EL (cell line): ENCODE measurements at regions not wholly inside any gene's neighbourhood (a gene's known extent, or its start where the extent isn't known, plus 50 kb on each side); places are given as distances from the start of the nearest gene placed in this dataset.
A peak's percentile ranks its signal among the peaks of the same experiment; 100 is the strongest.

ENCODE experiments used
- DNase-seq: peaks from one replicate; pipeline ENCODE4 v3.0.0-alpha.2; 2016

DNA sequence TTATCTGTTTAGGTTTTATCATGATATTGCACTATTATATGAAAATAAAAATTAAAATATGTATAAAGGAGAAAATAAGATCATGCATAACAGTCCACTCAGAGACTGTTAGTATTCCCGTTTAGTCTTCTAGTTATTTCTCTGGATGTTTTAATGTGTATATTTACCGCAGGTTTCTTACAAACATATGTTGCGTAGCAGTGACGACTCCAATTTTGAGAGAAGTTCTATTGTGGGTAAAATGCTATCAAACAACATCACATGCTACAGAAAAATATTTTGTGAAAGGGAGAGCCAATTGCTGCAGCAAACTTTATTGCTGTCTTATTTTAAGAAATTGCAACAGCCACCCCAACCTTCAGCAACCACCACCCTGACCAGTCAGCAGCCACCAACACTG, 72.4 kb upstream of the NXT1 start:
- no peak for DNase-seq

DNA sequence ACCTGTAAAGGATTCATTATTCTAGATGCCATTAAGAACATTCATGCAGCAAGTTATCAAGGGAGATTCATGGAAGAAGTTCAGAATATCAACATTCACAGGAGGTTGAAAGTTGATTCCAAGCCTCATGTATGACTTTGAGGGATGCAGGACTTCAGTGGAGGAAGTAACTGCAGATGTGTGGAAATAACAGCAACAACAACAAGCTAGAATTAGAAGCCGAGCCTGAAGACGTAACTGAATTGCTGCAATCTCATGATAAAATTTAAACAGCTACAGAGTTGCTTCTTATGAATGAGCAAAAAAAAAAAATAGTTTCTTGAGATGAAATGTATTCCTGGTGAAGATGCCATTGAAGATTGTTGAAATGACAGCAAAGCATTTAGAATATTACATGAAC, 73.3 kb upstream of the NXT1 start:
- no peak for DNase-seq

DNA sequence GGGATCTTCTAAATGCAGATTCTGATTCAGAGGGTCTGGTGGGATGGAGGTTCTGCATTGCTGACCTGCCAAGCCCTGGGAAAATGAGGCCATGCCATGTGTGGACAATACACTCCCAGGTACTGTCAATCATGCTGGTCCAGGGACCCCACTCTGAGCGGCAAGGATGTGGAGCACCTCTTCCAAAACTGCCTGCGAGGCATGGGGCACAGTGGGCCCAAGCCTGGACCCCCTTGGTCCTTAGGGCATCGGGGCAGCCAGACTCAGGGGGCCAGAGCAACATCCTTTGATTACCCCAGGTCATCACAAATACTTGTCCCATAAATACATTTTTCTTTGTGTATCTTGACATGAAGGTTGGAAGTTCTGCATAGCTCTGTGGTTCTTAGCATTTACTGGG, 76.8 kb upstream of the NXT1 start:
- DNase-seq, result no peak

DNA sequence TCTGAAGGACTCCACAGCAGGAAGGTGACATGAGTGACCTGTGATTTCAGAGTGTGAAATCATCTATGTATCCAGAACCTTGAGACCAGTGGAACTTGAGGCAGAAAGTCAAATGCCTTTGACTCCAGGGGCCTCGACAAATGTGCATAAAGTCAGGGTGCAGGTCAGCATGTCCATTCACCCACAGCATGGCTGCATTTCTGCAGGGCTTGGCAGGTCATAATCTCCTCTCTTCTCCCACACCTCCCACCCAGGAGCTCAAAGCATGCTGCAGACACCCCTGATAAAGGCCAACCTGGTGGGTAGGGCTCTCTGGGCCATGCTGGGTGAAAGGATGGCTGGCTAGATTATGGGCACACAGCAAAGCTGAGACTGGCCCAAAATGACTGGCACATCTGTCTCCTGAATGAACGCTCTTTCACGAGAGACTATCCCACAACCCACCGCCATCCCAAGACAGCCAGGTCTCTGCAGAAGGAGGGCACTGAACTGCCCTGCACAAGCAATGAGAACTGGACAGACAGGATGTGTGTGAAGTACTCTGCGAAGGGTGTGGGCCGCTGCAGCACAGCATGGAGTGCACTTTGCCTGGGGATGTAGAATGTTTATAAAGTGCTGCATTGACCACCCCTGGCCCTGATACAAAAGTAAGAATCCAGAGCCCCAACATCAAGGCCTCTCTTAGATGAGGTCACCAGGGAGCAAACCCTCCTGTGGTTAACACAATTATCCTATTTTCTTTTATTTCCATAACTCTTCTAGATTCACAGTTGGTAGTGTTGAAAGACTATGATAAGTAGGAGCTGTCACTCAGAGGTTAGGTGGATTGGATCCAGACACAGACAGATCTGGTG, 78.2 kb upstream of the NXT1 start:
- no peak for DNase-seq

DNA sequence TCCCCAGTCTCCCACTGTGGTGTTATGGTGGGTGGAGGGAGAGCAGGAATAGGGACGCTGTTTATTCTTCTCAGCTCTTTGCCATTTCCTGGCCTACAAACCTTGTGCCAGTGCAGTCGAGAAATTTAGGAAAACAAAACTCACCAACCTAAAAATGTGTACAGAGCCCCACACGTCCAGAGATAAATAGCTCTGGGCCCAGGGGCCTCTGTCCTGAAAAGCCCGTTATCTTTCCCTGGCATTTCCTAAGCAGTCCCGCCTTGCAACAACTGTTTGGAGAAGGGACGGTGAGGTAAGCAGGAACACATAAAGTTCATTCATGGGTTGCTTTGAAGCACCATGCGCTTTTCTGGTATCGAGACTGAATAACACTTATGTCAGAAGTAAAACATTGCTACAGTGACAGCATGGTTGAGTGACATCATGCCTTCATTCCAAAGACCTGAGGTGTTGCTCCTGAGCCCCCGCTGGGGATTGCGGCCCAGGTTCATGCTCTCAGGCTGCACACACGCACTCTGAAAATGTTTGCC, 80.1 kb upstream of the NXT1 start:
- peak; percentile 33 for DNase-seq

DNA sequence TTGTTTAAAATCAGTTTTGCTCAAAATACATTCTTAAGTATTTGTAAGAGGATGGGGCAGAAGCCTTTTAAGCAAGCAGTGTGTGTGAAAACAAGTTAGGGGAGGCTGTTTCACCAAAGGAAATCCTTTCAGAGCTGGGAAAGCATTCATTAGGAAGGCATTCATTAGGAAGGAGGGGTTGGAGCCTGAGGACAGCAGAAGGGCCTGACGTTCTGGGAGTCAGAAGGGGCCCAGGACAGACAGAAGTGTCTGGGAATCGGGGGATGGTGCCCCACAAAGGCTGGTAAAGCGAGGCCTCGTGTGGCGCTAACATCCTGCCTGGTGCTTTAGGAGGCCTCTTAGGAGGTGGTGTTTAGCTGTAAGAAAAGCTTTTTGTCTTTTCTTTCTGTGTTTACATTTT, 80.6 kb upstream of the NXT1 start:
- no peak for DNase-seq

DNA sequence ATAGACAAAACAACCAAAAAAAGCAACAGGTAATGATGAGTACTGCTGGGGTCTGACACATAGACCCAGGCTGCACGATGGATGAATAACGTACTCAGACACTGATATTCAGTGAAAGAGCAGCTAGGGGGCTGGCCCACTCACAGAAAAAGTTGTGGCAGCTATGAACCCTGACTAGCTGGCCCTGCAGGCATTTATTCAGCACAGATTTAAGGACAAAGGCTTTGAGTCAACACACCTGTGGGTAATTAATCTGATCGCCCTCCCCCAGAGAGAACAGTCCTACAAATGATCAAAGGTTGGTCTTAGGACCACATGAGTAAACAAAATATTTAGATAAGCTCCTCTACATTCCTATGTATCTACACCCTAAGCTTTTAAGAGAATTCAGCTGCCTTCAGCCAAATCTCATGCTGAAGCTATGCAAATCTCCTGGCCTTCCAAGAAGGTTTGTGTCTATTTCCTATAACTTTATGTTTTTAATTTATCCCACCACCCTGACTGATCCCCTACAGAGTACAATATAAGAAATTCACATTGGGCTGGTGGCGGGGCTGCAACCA, 81.7 kb upstream of the NXT1 start:
- no peak for DNase-seq

DNA sequence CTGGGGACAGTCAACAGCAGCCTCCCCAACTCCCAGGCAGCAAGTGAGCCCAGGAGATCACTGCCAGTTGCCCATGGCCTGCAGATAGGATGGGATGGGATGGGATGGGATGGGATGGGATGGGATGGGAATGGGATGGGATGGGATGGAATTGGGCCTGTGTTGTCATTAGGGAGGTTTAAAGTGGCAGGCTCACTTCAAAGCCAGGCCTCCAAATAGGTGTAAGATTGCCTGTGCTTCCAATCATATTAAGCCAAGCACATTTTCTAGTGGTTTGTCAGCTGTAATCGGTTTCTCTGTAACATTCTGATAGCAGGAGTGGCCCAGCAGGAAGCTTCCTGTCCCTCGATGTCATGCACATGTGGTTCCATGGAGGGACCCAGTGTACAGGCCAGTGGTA, 82.7 kb upstream of the NXT1 start:
- DNase-seq, result no peak

DNA sequence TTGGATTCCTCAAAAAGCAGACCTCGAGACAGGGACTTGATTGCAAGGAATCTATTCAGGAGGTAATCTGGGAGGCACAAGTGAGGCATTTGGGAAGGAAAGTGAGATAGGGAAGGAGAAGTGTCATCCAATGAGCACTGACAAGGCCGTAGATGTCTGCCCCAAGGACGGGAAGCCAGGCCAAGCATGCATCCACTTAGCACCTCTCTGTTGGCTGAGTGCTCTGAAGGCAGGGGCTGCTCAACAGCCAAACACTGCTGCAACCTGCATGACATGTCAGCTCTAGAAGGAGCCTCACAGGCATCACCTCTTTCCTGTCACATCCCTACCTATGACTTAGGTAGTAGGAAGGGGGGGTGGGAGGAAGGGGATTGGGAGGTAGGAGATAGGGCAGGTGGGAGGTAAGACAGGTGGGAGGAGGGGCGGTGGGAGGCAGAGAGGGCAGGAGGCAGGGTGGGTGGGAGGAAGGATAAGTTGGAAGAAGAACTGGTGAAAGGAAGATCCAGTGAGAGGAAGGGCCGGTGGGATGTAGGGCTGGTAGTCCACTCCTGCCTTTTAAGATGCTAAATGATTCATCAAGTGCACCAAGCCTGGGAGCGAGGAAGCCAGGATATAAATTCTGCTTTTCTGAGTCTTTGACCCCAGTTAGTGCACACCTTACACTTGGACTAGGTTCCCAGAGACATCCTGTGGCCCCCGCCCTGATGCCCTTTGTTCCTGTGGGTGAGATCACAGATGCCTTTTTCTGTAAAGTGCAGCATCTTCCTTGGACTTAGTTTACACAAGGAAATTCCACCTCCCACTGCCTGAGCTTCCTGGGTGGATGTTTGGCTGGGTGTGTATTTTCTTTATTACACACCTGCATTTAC, 83.8 kb upstream of the NXT1 start:
- DNase-seq, result no peak

DNA sequence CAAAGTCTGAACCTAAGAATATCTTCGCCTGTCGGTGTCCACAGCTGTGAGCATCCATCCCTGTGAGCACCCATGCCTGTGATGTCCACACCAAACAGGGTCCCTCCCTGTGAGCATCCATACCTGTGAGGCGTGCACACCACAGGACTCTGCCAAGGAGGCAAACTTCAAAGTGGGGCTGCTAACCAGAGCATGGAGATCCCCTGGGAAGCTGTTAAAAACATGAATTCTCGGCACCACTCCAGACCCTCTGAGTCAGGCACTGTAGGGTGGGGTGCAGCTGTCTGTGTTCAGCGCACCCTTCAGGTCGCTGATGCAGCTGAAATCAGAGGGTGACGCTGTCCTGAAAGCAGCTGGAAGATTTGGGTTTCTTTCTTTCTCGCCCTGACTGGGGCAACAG, 85.4 kb upstream of the NXT1 start:
- no peak for DNase-seq

DNA sequence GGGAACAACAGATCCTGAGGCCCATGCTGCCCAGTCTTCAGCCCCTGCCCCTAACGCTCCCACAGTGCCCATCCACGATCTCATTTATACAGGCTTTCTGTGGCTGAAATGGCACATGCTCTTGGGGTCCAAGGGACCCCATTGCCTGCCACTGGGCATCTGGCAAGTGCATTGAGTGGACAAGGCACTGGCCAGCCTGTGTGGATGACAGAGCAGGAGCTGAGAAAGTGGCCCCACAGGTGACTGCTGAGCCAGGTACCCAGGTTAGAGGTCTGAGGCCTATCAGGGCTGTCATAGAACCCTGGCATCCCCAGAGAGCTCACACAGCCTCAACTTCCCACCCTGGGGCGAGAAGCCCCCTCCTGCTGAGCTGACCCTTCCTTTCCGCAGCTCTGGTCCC, 86.0 kb upstream of the NXT1 start:
- DNase-seq, result no peak

DNA sequence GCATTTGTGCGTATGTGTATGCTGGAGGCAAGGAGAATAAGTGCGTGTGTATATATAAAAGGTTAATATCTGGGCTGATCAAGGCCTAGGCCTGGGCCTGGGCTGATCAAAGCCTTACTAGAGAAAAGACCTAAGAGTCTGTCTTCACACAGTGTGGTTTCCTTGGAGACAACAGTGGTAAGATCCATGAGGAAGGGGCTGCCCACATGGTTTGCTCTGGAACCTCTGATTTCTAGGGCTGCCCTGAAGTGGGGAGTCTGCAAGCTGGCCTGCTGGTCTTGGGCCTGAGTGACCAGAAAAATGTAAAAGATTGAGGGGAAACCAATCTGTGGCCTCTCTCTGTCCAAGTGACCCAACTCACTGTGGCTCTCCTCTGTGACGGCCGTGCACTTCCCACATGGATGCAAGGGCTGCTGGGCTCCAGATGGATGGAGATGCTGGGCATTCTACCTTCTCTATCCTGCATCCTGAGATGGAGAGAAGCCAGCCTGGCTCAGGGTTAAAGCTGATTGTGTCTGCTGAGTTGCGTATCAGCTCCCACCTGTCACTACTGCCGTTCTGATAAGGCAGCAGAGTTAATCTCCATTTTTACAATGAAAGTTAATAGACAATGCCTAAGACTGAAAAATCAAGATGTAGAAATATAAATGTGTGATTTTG, 90.3 kb upstream of the NXT1 start:
- DNase-seq, result no peak

DNA sequence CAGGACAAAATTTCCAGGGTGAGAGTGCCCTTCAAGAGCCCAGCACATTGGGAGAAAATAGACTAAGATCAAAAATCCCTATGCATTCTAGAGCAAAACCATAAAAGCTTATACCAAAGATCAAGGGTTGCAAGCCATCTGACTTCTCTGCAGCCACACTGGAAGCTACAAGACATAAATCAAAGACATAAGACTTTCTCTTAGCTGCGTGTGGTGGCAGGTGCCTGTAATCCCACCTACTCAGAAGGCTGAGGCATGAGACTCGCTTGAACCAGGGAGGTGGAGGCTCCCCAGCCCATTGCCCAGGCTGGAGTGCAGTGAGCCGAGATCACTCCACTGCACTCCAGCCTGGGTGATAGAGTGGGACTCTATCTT, 91.9 kb upstream of the NXT1 start:
- no peak for DNase-seq

DNA sequence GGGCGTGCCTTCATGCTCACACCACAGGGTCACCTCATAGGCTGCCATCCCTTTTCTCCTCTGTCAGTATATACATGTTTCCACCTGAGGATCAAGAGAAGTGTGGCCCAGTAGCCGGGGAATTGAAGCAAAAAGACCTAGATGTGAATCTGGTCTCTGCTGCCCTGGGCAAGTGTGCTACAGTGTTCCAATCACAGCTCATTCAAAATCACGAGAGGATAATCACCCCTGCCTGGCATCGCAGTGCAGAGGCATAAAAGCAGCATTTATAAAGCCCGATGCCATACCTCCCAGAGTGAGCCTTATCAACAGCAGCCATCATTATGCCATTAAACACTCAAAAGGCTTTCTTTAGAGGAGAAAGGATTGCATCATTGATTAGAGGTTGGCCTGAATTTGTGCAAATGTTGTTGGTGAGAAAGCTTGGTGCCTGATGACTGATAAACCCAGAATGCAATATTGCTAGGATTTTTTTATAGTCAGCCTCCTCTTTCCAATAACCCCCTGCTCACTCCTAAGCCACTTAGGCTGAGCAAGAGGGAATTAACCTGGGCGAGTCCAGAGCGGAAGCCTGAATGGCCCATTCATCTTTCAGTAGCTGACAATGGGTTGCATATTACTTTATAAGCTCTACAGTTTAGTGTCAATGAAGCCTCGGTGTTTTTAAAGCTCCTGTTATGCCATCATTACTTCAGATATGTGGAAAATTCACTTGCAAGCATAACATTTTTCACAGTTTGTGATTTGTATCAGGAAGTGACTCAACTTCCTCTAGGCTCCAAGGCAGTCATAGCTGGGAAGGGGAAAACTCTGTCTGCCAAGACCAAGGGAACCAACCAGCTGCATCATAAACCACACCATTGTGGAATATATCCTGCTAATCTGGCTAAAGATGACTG, 92.5 kb upstream of the NXT1 start:
- DNase-seq, result peak; percentile 83

DNA sequence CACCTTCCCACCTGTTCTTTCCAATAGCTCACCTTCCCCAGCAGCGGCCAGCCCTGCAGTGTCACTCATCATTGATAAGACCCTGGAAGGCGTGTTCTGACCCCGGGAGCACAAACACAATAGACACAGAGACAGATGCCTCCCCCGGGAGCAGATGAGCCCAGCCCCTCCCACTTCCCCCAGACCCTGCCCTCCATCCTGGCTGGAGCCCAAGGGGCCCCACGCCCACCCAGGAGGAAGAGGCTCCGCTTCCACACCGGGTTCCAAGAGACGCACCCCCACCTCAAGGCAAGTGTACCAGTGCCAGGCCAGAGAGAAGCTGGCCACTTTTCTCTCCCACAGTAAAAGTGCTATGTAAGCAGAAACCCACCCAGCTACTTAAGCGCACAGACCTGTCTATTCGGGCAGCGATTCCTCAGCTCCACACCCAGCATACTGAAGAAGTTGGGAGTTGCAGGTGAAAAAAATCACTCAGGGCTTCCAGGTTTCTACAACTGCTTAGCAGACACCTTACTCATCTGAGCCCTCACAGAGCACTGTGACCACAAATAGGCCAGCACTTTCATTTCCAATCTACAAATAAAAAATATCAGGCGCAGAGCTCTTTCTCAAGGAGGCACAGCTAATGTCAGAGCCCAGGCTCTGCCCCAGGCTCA, 93.4 kb upstream of the NXT1 start:
- no peak for DNase-seq

DNA sequence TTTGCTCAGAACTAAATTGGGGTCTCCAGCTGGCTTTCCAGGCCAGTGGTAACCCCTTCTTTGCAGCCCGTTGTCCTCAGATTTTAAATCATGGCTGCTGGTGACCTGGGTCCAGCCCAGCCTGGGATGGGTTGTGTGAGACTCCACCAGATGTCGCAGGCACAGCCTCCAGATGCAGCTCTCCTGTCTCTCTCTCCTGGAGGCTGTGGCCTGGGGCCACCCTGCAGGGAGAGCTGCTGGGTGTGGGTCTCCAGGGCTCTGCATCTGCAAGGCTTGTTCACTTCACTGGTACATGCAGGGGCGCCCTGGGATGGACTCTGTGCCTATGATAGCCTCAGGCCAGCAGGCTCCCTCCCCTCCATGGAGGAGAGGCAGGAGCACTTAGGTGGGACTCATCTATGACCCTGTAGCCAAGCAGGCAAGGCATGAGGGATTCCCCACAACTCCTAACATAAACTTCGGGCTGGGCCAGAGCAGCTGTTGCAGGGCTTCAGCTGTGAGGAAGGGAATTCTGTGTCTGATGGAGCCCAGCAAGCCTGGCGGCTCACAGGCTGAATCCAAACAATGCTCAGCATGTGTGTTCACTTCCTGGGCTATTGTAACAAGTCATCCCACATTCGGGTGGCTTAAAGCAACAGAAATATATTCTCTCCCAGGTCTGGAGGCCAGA, 94.7 kb upstream of the NXT1 start:
- no peak for DNase-seq

DNA sequence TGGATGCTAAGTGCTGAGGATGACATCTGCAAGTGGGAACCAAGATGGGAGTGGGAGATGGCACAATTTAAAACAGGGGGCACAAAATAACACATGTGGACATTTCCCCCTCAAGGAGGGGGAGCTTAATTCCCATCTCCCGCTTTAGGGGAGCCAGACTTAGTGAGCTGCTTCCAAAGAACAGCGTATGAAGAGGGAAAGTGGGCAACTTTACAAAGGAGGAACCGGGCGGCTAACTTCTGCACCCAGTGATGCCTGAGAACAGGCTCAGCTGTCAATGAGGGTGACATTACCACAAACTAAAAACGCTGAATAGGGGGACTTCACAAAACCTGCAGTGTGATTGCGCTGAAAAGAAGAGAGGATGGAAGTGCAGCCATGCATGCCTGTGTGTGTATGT, 95.5 kb upstream of the NXT1 start:
- DNase-seq, result no peak

DNA sequence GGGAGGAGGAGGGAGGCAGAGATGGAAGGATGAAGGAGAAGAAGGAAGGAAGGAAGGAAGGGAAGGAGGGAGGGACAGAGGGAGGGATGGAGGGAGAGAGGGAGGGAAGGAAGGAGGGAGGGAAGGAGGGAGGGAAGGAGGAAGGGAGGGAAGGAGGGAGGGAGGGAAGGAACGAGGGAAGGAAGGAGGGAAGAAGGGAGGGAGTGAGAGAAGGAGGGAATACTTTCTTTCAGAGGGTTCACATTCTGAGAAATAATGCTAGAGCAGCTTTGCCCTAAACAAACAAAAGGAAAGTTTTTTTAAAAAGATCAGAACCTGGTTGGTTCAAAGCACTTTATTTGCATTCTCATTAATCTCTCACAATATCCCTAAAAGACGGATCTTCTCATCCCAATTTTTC, 96.1 kb upstream of the NXT1 start:
- DNase-seq, result no peak

DNA sequence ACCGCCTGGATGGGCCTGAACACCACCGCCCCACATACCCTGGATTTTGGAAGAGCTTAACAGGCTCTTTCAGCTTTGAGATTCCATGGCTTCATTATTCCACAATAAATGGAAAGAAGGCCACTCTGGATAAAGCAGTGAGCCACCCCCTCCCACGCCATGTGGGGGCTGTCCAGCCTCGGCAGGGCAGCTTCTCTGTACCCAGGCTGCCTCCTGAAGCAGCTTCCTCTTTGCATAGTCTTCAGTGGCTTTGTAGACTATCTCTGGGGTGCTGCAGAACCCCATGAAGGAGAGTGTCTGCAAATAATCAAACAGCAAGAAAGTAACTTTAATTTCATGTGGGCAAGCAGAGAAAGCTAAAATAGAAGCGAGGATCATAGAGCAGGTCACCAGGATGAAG, 96.6 kb upstream of the NXT1 start:
- no peak for DNase-seq

DNA sequence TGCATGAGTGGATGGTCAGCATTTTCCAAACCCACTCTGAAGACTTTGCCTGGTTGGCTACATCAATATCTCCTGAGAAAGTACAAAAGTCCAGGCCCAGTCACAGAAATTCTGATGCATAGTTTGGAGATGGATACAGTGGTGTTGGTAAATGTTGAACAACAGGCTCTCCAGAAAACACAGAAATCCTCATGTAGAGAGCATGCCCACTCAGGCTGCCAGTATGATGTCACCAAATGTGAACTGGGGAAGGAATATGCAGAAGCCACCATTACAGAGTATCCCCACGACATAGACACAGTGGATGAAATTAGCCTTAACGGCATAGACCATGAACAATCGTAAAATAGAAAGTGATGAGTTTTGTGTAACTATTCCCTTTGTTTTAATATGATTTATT, 97.1 kb upstream of the NXT1 start:
- no peak for DNase-seq

DNA sequence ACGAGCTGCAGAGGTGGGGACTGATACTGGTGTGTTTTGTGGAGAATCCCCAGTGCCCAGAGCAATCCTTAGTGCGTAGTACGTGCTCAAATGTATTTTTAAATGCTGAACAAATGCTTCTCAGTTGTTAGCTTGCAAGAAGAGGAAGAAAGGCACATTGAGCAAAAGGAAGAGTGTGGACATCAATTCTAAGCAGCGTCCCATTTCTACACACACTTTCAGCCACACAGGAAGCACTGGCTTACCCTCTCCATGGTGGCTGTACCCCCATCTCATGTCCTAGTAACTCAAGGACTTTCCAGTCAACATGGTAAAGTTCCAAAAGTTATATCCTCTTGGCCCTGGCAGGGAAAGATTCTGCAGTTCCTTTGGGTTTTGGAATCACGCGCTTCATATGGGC, 98.8 kb upstream of the NXT1 start:
- DNase-seq, result no peak
